Nephron progenitor cell (in vitro differentiated cells): ENCODE measurements at regions not wholly inside any gene's neighbourhood (a gene's known extent, or its start where the extent isn't known, plus 50 kb on each side); places are given as distances from the start of the nearest gene placed in this dataset.
A peak's percentile ranks its signal among the peaks of the same experiment; 100 is the strongest.

Experiments used
- DNase-seq: peaks from one replicate; pipeline ENCODE4 v3.0.0; 2021
- H3K27ac Mint-ChIP-seq: 2 replicates; pipeline ENCODE4 v1.8.0; 2021; ENCODE audit warnings: mild to moderate bottlenecking, moderate library complexity, mixed read lengths
- H3K27me3 Mint-ChIP-seq: 2 replicates; pipeline ENCODE4 v1.8.0; 2021; ENCODE audit warnings: mild to moderate bottlenecking, low read depth, mixed read lengths; ENCODE audit not compliant: poor library complexity
- H3K36me3 Mint-ChIP-seq: 2 replicates; pipeline ENCODE4 v1.8.0; 2021; ENCODE audit warnings: low read depth, mixed read lengths
- H3K4me1 Mint-ChIP-seq: 2 replicates; pipeline ENCODE4 v1.8.0; 2021; ENCODE audit warnings: mixed read lengths
- H3K4me3 Mint-ChIP-seq: 2 replicates; pipeline ENCODE4 v1.8.0; 2021; ENCODE audit warnings: mild to moderate bottlenecking, moderate library complexity, mixed read lengths
- H3K9me3 Mint-ChIP-seq: 2 replicates; pipeline ENCODE4 v1.8.0; 2021; ENCODE audit warnings: mild to moderate bottlenecking, moderate library complexity, mixed read lengths
- CTCF ChIP-seq: fragments of 200-600 bp; sonication (generic); IDR thresholded peaks from 2 replicates; pipeline ENCODE4 v1.5.0; 2021; ENCODE audit warnings: antibody characterized with exemption

- Mint-ChIP-seq H3K27ac (no peak overlapping the region), H3K27me3 (peaks cover 3% of the 10 kb centered on the region), H3K4me1 (no peaks in the 10 kb centered on the region), H3K9me3 (no peaks in the 10 kb centered on the region), H3K36me3 (no peaks in the 10 kb centered on the region), H3K4me3 (no peak overlapping the region)
- no peak for DNase-seq
- no peak for TF ChIP-seq CTCF
Measured at GRCh38 chr20:6388671-6389197, 265.9 kb upstream of the FERMT1 start.

GRCh38 chr20:6384956-6385486 lies 262.2 kb upstream of the FERMT1 start:
- no peaks in the 10 kb centered on the region for H3K9me3 Mint-ChIP-seq
- no peaks in the 10 kb centered on the region for H3K36me3 Mint-ChIP-seq
- no peak for DNase-seq
- peaks cover 3% of the 10 kb centered on the region for H3K27me3 Mint-ChIP-seq
- H3K4me1 Mint-ChIP-seq: no peaks in the 10 kb centered on the region
- no peak overlapping the region for H3K4me3 Mint-ChIP-seq
- TF ChIP-seq CTCF: no peak
- no peak overlapping the region for H3K27ac Mint-ChIP-seq

GRCh38 chr20:6384380-6384779 lies 261.6 kb upstream of the FERMT1 start:
- H3K27me3 Mint-ChIP-seq: peaks cover 5% of the 10 kb centered on the region
- H3K4me1 Mint-ChIP-seq: no peaks in the 10 kb centered on the region
- H3K36me3 Mint-ChIP-seq: no peaks in the 10 kb centered on the region
- H3K4me3 Mint-ChIP-seq: no peak overlapping the region
- no peak for DNase-seq
- no peaks in the 10 kb centered on the region for H3K9me3 Mint-ChIP-seq
- no peak for TF ChIP-seq CTCF
- no peak overlapping the region for H3K27ac Mint-ChIP-seq

- Mint-ChIP-seq H3K27ac (no peak overlapping the region), H3K36me3 (no peaks in the 10 kb centered on the region), H3K27me3 (peaks cover 5% of the 10 kb centered on the region), H3K4me1 (no peaks in the 10 kb centered on the region), H3K4me3 (no peak overlapping the region), H3K9me3 (no peaks in the 10 kb centered on the region)
- TF ChIP-seq CTCF: peak; percentile 52
- peak; percentile 14 for DNase-seq
Measured at GRCh38 chr20:6381887-6382286, 259.1 kb upstream of the FERMT1 start.

- Mint-ChIP-seq H3K27ac (no peak overlapping the region), H3K27me3 (peaks cover 3% of the 10 kb centered on the region), H3K4me1 (no peaks in the 10 kb centered on the region), H3K4me3 (no peak overlapping the region), H3K9me3 (no peaks in the 10 kb centered on the region), H3K36me3 (no peaks in the 10 kb centered on the region)
- TF ChIP-seq CTCF: no peak
- DNase-seq: no peak
Measured at GRCh38 chr20:6362245-6362644, 239.4 kb upstream of the FERMT1 start.

- DNase-seq: no peak
- Mint-ChIP-seq H3K9me3 (no peaks in the 10 kb centered on the region), H3K4me1 (no peaks in the 10 kb centered on the region), H3K36me3 (no peaks in the 10 kb centered on the region), H3K4me3 (no peak overlapping the region), H3K27ac (no peak overlapping the region), H3K27me3 (peaks cover 3% of the 10 kb centered on the region)
- no peak for TF ChIP-seq CTCF
Measured at GRCh38 chr20:6360766-6361165, 237.9 kb upstream of the FERMT1 start.
